ENCODE measurements at regions not wholly inside any gene's neighbourhood (a gene's known extent, or its start where the extent isn't known, plus 50 kb on each side); places are given as distances from the start of the nearest gene placed in this dataset.

DNA sequence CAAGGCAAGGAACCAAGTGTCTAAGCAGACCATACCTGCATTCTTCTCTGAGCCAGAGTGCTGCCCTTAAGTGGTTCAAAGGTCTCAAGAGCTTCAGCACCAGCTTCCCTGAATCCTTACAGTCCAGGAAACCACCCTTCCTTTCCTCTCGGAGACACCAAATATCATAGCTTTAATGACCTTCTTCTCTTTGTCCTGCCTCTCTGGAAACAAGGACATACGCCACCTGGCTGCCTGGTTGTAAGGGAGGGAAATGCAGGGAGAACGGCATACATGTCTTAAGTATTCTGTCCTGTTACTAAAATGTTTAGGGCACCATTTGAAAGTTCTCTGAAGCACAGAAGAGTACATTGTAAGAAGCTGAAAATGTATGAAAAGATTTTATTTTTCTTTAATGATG is 155.6 kb upstream of the ARRDC4 start:
- no peak overlapping the region for H3K4me3 ChIP-seq (ENCODE audit: low read depth in 1 of 5, low read length in 5 of 5)
- no peaks in the 10 kb centered on the region for H3K9me3 ChIP-seq (ENCODE audit: control insufficient read depth in 5 of 5, low read length in 5 of 5)
- no peaks in the 10 kb centered on the region for H3K4me1 ChIP-seq (ENCODE audit: control insufficient read depth in 5 of 5, insufficient read depth in 5 of 5, low read length in 5 of 5)
- no peaks in the 10 kb centered on the region for H3K27me3 ChIP-seq (ENCODE audit: control insufficient read depth in 5 of 5, insufficient read depth in 4 of 5, low read length in 5 of 5)
- no peak overlapping the region for H3K27ac ChIP-seq (ENCODE audit: low read depth, low read length)
- H3K9ac ChIP-seq (ENCODE audit: low read length in 5 of 5) = no peak overlapping the region
- H3K36me3 ChIP-seq (ENCODE audit: control insufficient read depth in 5 of 5, insufficient read depth in 5 of 5, low read length in 5 of 5) = no peaks in the 10 kb centered on the region

DNA sequence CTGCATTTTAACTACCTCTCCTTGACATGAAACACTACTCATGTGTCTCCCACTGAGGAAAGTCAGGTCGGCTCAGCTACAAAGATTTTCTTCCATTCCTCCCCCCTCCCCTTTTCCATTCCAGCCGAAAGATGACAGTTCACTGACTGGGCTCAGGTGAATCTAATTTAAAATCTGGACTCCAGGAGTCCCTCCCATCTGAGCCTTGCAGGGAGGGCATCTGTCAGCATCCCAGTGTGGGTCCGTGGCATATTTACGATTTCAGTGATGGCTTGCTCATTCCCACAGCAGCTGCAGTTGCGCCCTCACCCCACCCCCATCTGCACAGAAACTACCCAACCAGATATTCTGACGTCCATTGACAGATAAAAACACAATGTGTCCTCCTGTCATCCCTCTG is 153.7 kb upstream of the ARRDC4 start:
- H3K4me1 ChIP-seq (ENCODE audit: control insufficient read depth in 5 of 5, insufficient read depth in 5 of 5, low read length in 5 of 5) = no peaks in the 10 kb centered on the region
- H3K9me3 ChIP-seq (ENCODE audit: control insufficient read depth in 5 of 5, low read length in 5 of 5) = peaks cover 0 to 11% (median 9%) of the 10 kb centered on the region in 5 donors
- H3K27me3 ChIP-seq (ENCODE audit: control insufficient read depth in 5 of 5, insufficient read depth in 4 of 5, low read length in 5 of 5) = no peaks in the 10 kb centered on the region
- no peak overlapping the region for H3K27ac ChIP-seq (ENCODE audit: low read depth, low read length)
- H3K9ac ChIP-seq (ENCODE audit: low read length in 5 of 5) = no peak overlapping the region
- H3K4me3 ChIP-seq (ENCODE audit: low read depth in 1 of 5, low read length in 5 of 5) = no peak overlapping the region
- no peaks in the 10 kb centered on the region for H3K36me3 ChIP-seq (ENCODE audit: control insufficient read depth in 5 of 5, insufficient read depth in 5 of 5, low read length in 5 of 5)

DNA sequence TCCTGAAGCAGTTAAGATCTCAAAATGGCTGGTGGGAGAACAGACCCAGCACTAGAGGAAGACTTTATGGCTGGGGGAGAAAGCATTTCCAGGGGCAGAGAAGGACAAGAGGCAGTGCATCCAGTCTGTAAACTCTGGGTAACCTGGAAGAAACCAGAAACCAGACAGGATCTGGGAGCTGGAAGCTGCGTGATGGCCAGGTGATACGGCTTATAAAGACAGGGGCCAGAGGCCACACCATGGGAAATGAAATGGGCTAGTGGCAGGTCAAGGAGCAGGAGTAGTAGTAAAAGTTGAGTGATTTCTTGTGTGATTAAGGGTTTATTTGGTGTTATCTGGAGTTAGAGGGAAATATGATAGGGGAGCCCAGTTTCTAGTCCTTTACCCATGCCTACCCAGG is 144.7 kb upstream of the ARRDC4 start:
- H3K4me3 ChIP-seq (ENCODE audit: low read depth in 1 of 5, low read length in 5 of 5) = no peak overlapping the region
- no peak overlapping the region for H3K9ac ChIP-seq (ENCODE audit: low read length in 5 of 5)

DNA sequence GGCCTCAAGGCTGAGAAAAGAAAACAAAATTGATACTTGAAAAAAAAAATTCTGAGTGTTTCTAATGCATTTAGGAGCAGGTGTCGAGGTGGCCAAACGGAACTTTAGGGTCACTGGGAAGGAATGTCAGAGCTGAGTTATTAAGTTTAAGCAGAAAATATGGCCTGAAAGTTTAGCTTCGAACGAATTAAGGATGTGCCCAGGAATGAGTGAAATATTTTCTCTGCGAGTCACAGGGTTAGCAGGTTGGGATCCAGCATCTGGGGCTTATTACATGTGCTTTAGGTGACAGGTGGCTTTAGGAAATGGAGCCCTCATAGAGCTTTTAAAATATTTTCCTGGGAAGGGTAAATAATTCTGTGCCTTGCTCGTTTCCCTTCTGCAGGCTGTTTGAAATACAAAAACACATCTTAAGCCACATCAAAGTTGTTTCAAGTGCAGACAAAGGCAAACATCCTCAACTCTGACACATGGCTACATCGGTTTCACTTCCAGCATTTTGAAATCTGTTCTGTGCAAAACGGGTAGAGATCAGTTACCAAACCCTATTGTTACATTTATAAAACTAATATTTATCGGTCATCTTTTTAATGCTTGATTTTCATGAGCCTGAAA is 143.1 kb upstream of the ARRDC4 start:
- Histone ChIP-seq H3K36me3 (ENCODE audit: control insufficient read depth in 5 of 5, insufficient read depth in 5 of 5, low read length in 5 of 5) (no peaks in the 10 kb centered on the region), H3K9ac (ENCODE audit: low read length in 5 of 5) (no peak overlapping the region), H3K4me3 (ENCODE audit: low read depth in 1 of 5, low read length in 5 of 5) (no peak overlapping the region), H3K27ac (ENCODE audit: low read depth, low read length) (no peak overlapping the region), H3K9me3 (ENCODE audit: control insufficient read depth in 5 of 5, low read length in 5 of 5) (peaks cover 0 to 3% (median 0%) of the 10 kb centered on the region in 5 donors), H3K27me3 (ENCODE audit: control insufficient read depth in 5 of 5, insufficient read depth in 4 of 5, low read length in 5 of 5) (no peaks in the 10 kb centered on the region), H3K4me1 (ENCODE audit: control insufficient read depth in 5 of 5, insufficient read depth in 5 of 5, low read length in 5 of 5) (no peaks in the 10 kb centered on the region)

More for the DNA sequence above, 144.7 kb upstream of the ARRDC4 start:
- Histone ChIP-seq H3K27ac (ENCODE audit: low read depth, low read length) (no peak overlapping the region), H3K9me3 (ENCODE audit: control insufficient read depth in 5 of 5, low read length in 5 of 5) (peaks cover 0 to 11% (median 7%) of the 10 kb centered on the region in 5 donors), H3K27me3 (ENCODE audit: control insufficient read depth in 5 of 5, insufficient read depth in 4 of 5, low read length in 5 of 5) (no peaks in the 10 kb centered on the region), H3K4me1 (ENCODE audit: control insufficient read depth in 5 of 5, insufficient read depth in 5 of 5, low read length in 5 of 5) (no peaks in the 10 kb centered on the region), H3K36me3 (ENCODE audit: control insufficient read depth in 5 of 5, insufficient read depth in 5 of 5, low read length in 5 of 5) (no peaks in the 10 kb centered on the region)

DNA sequence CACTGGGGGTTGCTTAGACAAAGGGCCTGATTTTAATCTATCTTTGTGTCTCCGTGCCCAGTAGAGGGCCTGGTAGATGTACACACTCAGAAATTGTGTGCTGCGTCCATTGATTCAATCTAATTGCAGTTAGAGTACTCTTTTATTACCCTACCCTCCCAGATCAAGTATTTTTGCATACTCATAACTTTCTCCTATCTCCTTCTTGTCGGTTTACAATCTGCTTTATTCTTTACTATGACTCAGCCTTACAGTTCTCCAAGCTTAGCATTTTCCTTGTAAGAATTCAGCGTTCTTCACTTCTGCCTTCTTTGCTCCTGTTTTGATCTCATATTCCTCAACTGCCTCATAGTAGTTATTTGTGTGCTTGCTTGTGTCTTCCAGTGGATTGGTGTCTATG is 124.5 kb upstream of the ARRDC4 start:
- Histone ChIP-seq H3K36me3 (ENCODE audit: control insufficient read depth in 5 of 5, insufficient read depth in 5 of 5, low read length in 5 of 5) (no peaks in the 10 kb centered on the region), H3K9me3 (ENCODE audit: control insufficient read depth in 5 of 5, low read length in 5 of 5) (peaks cover 9 to 16% (median 9%) of the 10 kb centered on the region in 5 donors), H3K27ac (ENCODE audit: low read depth, low read length) (no peak overlapping the region), H3K9ac (ENCODE audit: low read length in 5 of 5) (no peak overlapping the region), H3K27me3 (ENCODE audit: control insufficient read depth in 5 of 5, insufficient read depth in 4 of 5, low read length in 5 of 5) (no peaks in the 10 kb centered on the region), H3K4me1 (ENCODE audit: control insufficient read depth in 5 of 5, insufficient read depth in 5 of 5, low read length in 5 of 5) (no peaks in the 10 kb centered on the region), H3K4me3 (ENCODE audit: low read depth in 1 of 5, low read length in 5 of 5) (no peak overlapping the region)

DNA sequence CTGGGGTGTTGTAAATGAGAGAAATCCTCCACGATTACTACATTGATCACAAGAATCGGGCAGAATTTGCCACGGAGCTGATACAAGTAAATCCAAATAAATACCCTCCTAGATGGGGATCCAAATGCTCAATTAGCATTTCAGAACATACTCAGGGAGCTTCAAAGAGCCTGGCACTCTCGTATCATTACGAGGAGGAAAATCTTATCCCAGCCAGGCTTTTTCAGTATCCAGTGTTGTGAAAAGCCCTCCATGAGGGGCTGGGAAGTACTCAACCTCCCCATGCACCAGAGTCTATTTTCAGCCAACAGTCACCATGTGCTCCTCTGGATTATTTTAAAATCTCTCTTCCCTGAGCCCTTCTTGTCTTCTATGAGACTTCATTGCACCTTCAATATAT is 122.6 kb upstream of the ARRDC4 start:
- no peaks in the 10 kb centered on the region for H3K36me3 ChIP-seq (ENCODE audit: control insufficient read depth in 5 of 5, insufficient read depth in 5 of 5, low read length in 5 of 5)
- H3K4me3 ChIP-seq (ENCODE audit: low read depth in 1 of 5, low read length in 5 of 5) = no peak overlapping the region
- no peaks in the 10 kb centered on the region for H3K27me3 ChIP-seq (ENCODE audit: control insufficient read depth in 5 of 5, insufficient read depth in 4 of 5, low read length in 5 of 5)
- no peak overlapping the region for H3K9ac ChIP-seq (ENCODE audit: low read length in 5 of 5)
- no peaks in the 10 kb centered on the region for H3K4me1 ChIP-seq (ENCODE audit: control insufficient read depth in 5 of 5, insufficient read depth in 5 of 5, low read length in 5 of 5)
- H3K27ac ChIP-seq (ENCODE audit: low read depth, low read length) = no peak overlapping the region
- H3K9me3 ChIP-seq (ENCODE audit: control insufficient read depth in 5 of 5, low read length in 5 of 5) = peaks cover 9 to 12% (median 9%) of the 10 kb centered on the region in 5 donors

DNA sequence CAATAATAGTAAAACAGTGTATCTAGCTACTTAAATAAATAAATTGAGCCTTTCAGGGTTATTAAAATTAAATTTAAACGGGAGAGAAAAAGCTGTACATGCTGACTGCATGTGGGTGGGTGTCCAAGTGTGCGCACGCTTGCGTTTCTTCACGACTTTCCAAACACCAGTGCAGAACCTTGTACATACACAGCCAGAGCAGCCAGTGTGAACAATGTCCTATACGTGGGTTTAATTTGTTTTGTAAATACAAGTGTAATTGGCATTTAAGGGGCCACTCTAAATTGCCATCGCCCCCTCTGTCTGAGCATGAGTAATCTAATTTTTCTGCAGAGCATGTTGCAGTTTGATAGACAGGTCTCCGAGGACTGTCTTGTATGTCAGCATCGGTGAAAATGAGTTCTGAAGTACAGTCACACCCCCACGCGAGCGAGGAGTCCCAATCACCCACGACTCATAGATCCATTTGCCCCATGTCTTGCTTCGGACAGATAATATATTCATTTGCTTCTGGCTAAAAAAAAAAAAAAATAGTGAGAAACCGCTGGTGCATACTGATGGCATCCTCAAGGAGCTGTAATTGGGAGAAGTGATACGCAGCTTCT is 121.8 kb upstream of the ARRDC4 start:
- H3K4me1 ChIP-seq (ENCODE audit: control insufficient read depth in 5 of 5, insufficient read depth in 5 of 5, low read length in 5 of 5) = no peaks in the 10 kb centered on the region
- H3K27me3 ChIP-seq (ENCODE audit: control insufficient read depth in 5 of 5, insufficient read depth in 4 of 5, low read length in 5 of 5) = no peaks in the 10 kb centered on the region
- H3K4me3 ChIP-seq (ENCODE audit: low read depth in 1 of 5, low read length in 5 of 5) = no peak overlapping the region
- H3K9ac ChIP-seq (ENCODE audit: low read length in 5 of 5) = no peak overlapping the region
- no peaks in the 10 kb centered on the region for H3K36me3 ChIP-seq (ENCODE audit: control insufficient read depth in 5 of 5, insufficient read depth in 5 of 5, low read length in 5 of 5)
- H3K9me3 ChIP-seq (ENCODE audit: control insufficient read depth in 5 of 5, low read length in 5 of 5) = peaks cover 1 to 6% (median 3%) of the 10 kb centered on the region in 5 donors
- no peak overlapping the region for H3K27ac ChIP-seq (ENCODE audit: low read depth, low read length)

DNA sequence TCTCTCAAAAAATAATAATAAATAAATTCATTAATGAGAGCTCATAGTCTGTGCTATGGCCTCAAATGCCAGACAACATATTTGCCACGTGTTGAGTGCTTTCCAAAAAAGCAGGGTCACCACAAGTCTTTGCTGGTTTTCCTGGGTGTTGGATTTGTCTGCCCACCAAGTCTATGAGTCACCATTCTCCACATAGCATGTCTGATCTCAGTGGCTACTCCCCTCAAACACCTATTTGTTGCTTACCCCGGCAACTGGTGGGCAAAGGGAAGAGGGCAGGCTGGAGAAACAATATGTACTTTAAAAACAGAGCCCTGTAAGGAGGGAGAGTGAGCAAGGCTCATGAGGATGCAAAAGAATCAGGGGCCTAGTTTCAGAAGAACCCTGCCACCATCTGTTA is 120.0 kb upstream of the ARRDC4 start:
- no peak overlapping the region for H3K27ac ChIP-seq (ENCODE audit: low read depth, low read length)
- no peak overlapping the region for H3K4me3 ChIP-seq (ENCODE audit: low read depth in 1 of 5, low read length in 5 of 5)
- no peaks in the 10 kb centered on the region for H3K4me1 ChIP-seq (ENCODE audit: control insufficient read depth in 5 of 5, insufficient read depth in 5 of 5, low read length in 5 of 5)
- H3K27me3 ChIP-seq (ENCODE audit: control insufficient read depth in 5 of 5, insufficient read depth in 4 of 5, low read length in 5 of 5) = no peaks in the 10 kb centered on the region
- H3K9me3 ChIP-seq (ENCODE audit: control insufficient read depth in 5 of 5, low read length in 5 of 5) = no peaks in the 10 kb centered on the region
- H3K36me3 ChIP-seq (ENCODE audit: control insufficient read depth in 5 of 5, insufficient read depth in 5 of 5, low read length in 5 of 5) = no peaks in the 10 kb centered on the region
- no peak overlapping the region for H3K9ac ChIP-seq (ENCODE audit: low read length in 5 of 5)

DNA sequence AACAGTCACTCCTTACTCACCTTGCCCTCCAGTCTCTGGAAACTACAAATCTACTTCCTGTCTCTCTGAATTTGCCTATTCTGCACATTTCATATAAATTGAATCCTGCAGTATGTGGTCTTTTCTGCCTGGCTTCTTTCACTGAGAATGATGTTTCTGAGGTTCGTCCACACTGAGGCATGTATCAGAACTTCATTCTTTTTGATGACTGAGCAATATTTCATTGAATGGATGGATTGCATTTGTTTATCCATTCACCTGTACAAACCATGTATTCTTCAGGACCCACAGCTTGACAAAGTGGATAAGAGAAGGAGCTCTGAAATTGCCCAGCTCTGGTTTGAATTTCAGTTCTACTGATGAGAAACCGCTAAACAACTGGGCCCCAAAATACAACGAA is 118.9 kb upstream of the ARRDC4 start:
- no peak overlapping the region for H3K27ac ChIP-seq (ENCODE audit: low read depth, low read length)
- no peaks in the 10 kb centered on the region for H3K4me1 ChIP-seq (ENCODE audit: control insufficient read depth in 5 of 5, insufficient read depth in 5 of 5, low read length in 5 of 5)
- no peaks in the 10 kb centered on the region for H3K36me3 ChIP-seq (ENCODE audit: control insufficient read depth in 5 of 5, insufficient read depth in 5 of 5, low read length in 5 of 5)
- no peaks in the 10 kb centered on the region for H3K9me3 ChIP-seq (ENCODE audit: control insufficient read depth in 5 of 5, low read length in 5 of 5)
- H3K4me3 ChIP-seq (ENCODE audit: low read depth in 1 of 5, low read length in 5 of 5) = no peak overlapping the region
- no peak overlapping the region for H3K9ac ChIP-seq (ENCODE audit: low read length in 5 of 5)
- no peaks in the 10 kb centered on the region for H3K27me3 ChIP-seq (ENCODE audit: control insufficient read depth in 5 of 5, insufficient read depth in 4 of 5, low read length in 5 of 5)

DNA sequence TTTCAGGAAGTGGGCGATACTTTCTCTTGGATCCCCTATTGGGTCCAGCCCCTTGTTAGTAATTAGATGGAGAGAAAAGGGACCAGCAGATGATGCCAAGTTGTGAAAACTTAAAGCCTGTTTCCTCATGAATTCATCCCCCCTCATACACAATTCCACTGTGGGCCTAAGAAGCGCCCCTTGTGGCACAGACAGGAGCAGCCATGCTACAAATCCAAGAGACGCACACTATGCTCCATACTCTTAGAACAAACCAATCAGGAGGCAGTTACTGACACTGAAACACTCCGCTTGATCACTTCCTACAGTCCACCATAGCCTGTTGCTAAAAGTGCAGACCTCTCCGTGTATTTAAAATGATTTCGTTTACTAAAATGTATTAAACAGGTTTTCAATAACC is 111.3 kb upstream of the ARRDC4 start:
- no peak overlapping the region for H3K4me3 ChIP-seq (ENCODE audit: low read depth in 1 of 5, low read length in 5 of 5)
- H3K4me1 ChIP-seq (ENCODE audit: control insufficient read depth in 5 of 5, insufficient read depth in 5 of 5, low read length in 5 of 5) = no peaks in the 10 kb centered on the region
- no peaks in the 10 kb centered on the region for H3K27me3 ChIP-seq (ENCODE audit: control insufficient read depth in 5 of 5, insufficient read depth in 4 of 5, low read length in 5 of 5)
- H3K9ac ChIP-seq (ENCODE audit: low read length in 5 of 5) = no peak overlapping the region
- H3K36me3 ChIP-seq (ENCODE audit: control insufficient read depth in 5 of 5, insufficient read depth in 5 of 5, low read length in 5 of 5) = no peaks in the 10 kb centered on the region
- no peak overlapping the region for H3K27ac ChIP-seq (ENCODE audit: low read depth, low read length)
- H3K9me3 ChIP-seq (ENCODE audit: control insufficient read depth in 5 of 5, low read length in 5 of 5) = peaks cover 0 to 2% (median 0%) of the 10 kb centered on the region in 5 donors
